D721Med (cell line): ENCODE measurements at regions not wholly inside any gene's neighbourhood (a gene's known extent, or its start where the extent isn't known, plus 50 kb on each side); places are given as distances from the start of the nearest gene placed in this dataset.

Experiments
- DNase-seq: peaks from one replicate; pipeline ENCODE4 v3.0.0; 2011; ENCODE audit warnings: low spot score; ENCODE audit not compliant: insufficient read length
- FAIRE-seq: peaks from 2 replicates; lab custom pipeline; 2011; peaks lifted over from hg19 to GRCh38; lab: Jason Lieb, UNC
- CTCF ChIP-seq: IDR thresholded peaks from 2 replicates; pipeline ENCODE4 v1.5.1; 2012; ENCODE audit warnings: mild to moderate bottlenecking, control low read depth; ENCODE audit not compliant: insufficient read depth; ENCODE audit errors: missing control alignments

GRCh38 chr4:45751877-45752530 is 371.9 kb downstream of the GABRG1 start:
- FAIRE-seq (no peak), DNase-seq (no peak)
- TF ChIP-seq CTCF = no peak

- TF ChIP-seq CTCF = no peak
- DNase-seq (no peak), FAIRE-seq (no peak)
These were observed 373.1 kb downstream of the GABRG1 start for GRCh38 chr4:45750721-45751120.

GRCh38 chr4:45745741-45746140 is 378.1 kb downstream of the GABRG1 start:
- no peak for TF ChIP-seq CTCF
- FAIRE-seq (no peak), DNase-seq (no peak)

GRCh38 chr4:45741897-45742296 is 382.0 kb downstream of the GABRG1 start:
- FAIRE-seq (no peak), DNase-seq (no peak)
- no peak for TF ChIP-seq CTCF

- no peak for FAIRE-seq
- DNase-seq = no peak
- TF ChIP-seq CTCF = no peak
These were observed 391.7 kb downstream of the GABRG1 start for GRCh38 chr4:45732161-45732560.

- DNase-seq = no peak
- TF ChIP-seq CTCF = no peak
- no peak for FAIRE-seq
These were observed 407.8 kb downstream of the GABRG1 start for GRCh38 chr4:45716093-45716492.

- no peak for TF ChIP-seq CTCF
- no peak for DNase-seq
These were observed 409.9 kb downstream of the GABRG1 start for GRCh38 chr4:45713996-45714395.

More at GRCh38 chr4:45713996-45714395, 409.9 kb downstream of the GABRG1 start:
- no peak for FAIRE-seq
